Lower lobe of right lung (tissue), 2 donors: ENCODE measurements at regions not wholly inside any gene's neighbourhood (a gene's known extent, or its start where the extent isn't known, plus 50 kb on each side); places are given as distances from the start of the nearest gene placed in this dataset.
A peak's percentile ranks its signal among the peaks of the same experiment; 100 is the strongest.

Source experiments
- ATAC-seq, 2 donors: fragments of 200-7000 bp; cut with Tn5 transposase; one replicate each; pipeline ENCODE4 v1.9.1; 2020 to 2022; ENCODE audit warnings: mild to moderate bottlenecking in 2 of 2, moderate library complexity in 2 of 2
- DNase-seq: peaks from one replicate; pipeline ENCODE4 v3.0.0-alpha.2; 2020
- H3K27ac ChIP-seq: fragments of 200-600 bp; one replicate; pipeline ENCODE4 v1.8.0; 2022
- H3K27me3 ChIP-seq: fragments of 200-600 bp; one replicate; pipeline ENCODE4 v1.8.0; 2022; ENCODE audit warnings: low read depth
- H3K36me3 ChIP-seq: fragments of 200-600 bp; one replicate; pipeline ENCODE4 v1.8.0; 2022; ENCODE audit warnings: mild to moderate bottlenecking
- H3K4me1 ChIP-seq: fragments of 200-600 bp; one replicate; pipeline ENCODE4 v1.8.0; 2022
- H3K4me3 ChIP-seq: fragments of 200-600 bp; one replicate; pipeline ENCODE4 v1.8.0; 2022; ENCODE audit warnings: mild to moderate bottlenecking
- H3K9me3 ChIP-seq: fragments of 200-600 bp; one replicate; pipeline ENCODE4 v1.8.0; 2022
- CTCF ChIP-seq: fragments of 200-600 bp; IDR thresholded peaks from one replicate; pipeline ENCODE4 v1.8.0; 2022; ENCODE audit warnings: antibody characterized with exemption, mild to moderate bottlenecking
- intact Hi-C: fragments of 100-400 bp; cut with DNase I; formaldehyde crosslinking; loops from one replicate; pipeline ENCODE4 v1.11.0; 2022
- donor health status: DM: no; HTN: yes; CAD: no; lungs with severe emphysema.

GRCh38 chr5:60210810-60211209 is 317.3 kb upstream of the PDE4D start:
- DNase-seq (no peak), ATAC-seq (no peak)
- Histone ChIP-seq H3K4me1 (peaks cover 4% of the 10 kb centered on the region), H3K36me3 (no peaks in the 10 kb centered on the region), H3K27ac (no peak overlapping the region), H3K9me3 (no peaks in the 10 kb centered on the region), H3K4me3 (no peak overlapping the region), H3K27me3 (no peaks in the 10 kb centered on the region)
- intact Hi-C loops, result no loop called here
- TF ChIP-seq CTCF, result no peak

GRCh38 chr5:60209146-60209840 is 315.8 kb upstream of the PDE4D start:
- Histone ChIP-seq H3K27me3 (no peaks in the 10 kb centered on the region), H3K27ac (no peak overlapping the region), H3K4me1 (peaks cover 4% of the 10 kb centered on the region), H3K36me3 (no peaks in the 10 kb centered on the region), H3K9me3 (no peaks in the 10 kb centered on the region), H3K4me3 (no peak overlapping the region)
- intact Hi-C loops, result no loop called here
- DNase-seq (no peak), ATAC-seq (no peak)
- TF ChIP-seq CTCF, result no peak

GRCh38 chr5:60208716-60209115 is 315.2 kb upstream of the PDE4D start:
- no peak for ATAC-seq
- no peak for TF ChIP-seq CTCF
- no peak for DNase-seq
- Histone ChIP-seq H3K27me3 (no peaks in the 10 kb centered on the region), H3K27ac (no peak overlapping the region), H3K4me3 (no peak overlapping the region), H3K4me1 (peaks cover 4% of the 10 kb centered on the region), H3K36me3 (no peaks in the 10 kb centered on the region), H3K9me3 (no peaks in the 10 kb centered on the region)
- intact Hi-C loops, result no loop called here

- peak; percentile 91 to 92 for ATAC-seq
- Histone ChIP-seq H3K27ac (peak overlapping the region; percentile 16), H3K27me3 (no peaks in the 10 kb centered on the region), H3K36me3 (no peaks in the 10 kb centered on the region), H3K9me3 (no peaks in the 10 kb centered on the region), H3K4me3 (no peak overlapping the region), H3K4me1 (peaks cover 4% of the 10 kb centered on the region)
- DNase-seq, result no peak
- intact Hi-C loops, result no loop called here
- no peak for TF ChIP-seq CTCF
Observed at GRCh38 chr5:60207040-60207439, 313.5 kb upstream of the PDE4D start.

- Histone ChIP-seq H3K4me1 (peaks cover 4% of the 10 kb centered on the region), H3K27me3 (no peaks in the 10 kb centered on the region), H3K36me3 (no peaks in the 10 kb centered on the region), H3K9me3 (no peaks in the 10 kb centered on the region), H3K4me3 (no peak overlapping the region), H3K27ac (no peak overlapping the region)
- DNase-seq (no peak), ATAC-seq (peak in 1 of 2 donors; percentile 71)
- intact Hi-C loops, result no loop called here
- no peak for TF ChIP-seq CTCF
Observed at GRCh38 chr5:60206234-60206633, 312.7 kb upstream of the PDE4D start.
